CD14-positive monocyte (primary cell): ENCODE measurements at regions not wholly inside any gene's neighbourhood (a gene's known extent, or its start where the extent isn't known, plus 50 kb on each side); places are given as distances from the start of the nearest gene placed in this dataset.
"Not testable (repeated sequence)": the region's sequence is repeated elsewhere in the genome, so short reads cannot be mapped to it uniquely, and the experiment has no call there.

ENCODE experiments used
- DNase-seq, 3 donors: peaks; one replicate each; pipeline ENCODE4 v3.0.0-alpha.2; 2011 to 2022
- H2AFZ ChIP-seq: 2 replicates; pipeline ENCODE4 v1.6.0; 2012; ENCODE audit warnings: mild to moderate bottlenecking, low read depth, low read length, inconsistent platforms; ENCODE audit not compliant: insufficient read depth, poor library complexity, severe bottlenecking
- H3K27ac ChIP-seq, 2 donors: 1 replicate in 1 of 2; 2 replicates in 1 of 2; pipeline ENCODE4 v1.5.1; 2012 to 2013; ENCODE audit warnings: low read length in 2 of 2, control low read depth in 1 of 2, inconsistent platforms in 1 of 2, low read depth in 1 of 2, mild to moderate bottlenecking in 1 of 2
- H3K27me3 ChIP-seq, 2 donors: one replicate each; pipeline versions ENCODE4 v1.6.0 to v1.6.1; 2011 to 2013; ENCODE audit warnings: low read length in 2 of 2; ENCODE audit not compliant: control insufficient read depth in 2 of 2, insufficient read depth in 2 of 2
- H3K36me3 ChIP-seq, 2 donors: replicated peaks in 1 of 2; 1 replicate in 1 of 2; 2 replicates in 1 of 2; pipeline versions ENCODE4 v1.5.1 to v1.6.1; 2012 to 2013; ENCODE audit warnings: low read length in 2 of 2, control low read depth in 1 of 2, inconsistent platforms in 1 of 2, mild to moderate bottlenecking in 1 of 2; ENCODE audit not compliant: insufficient read depth in 2 of 2, control insufficient read depth in 1 of 2
- H3K4me1 ChIP-seq, 2 donors: 1 replicate in 1 of 2; 2 replicates in 1 of 2; pipeline versions ENCODE4 v1.5.1 to v1.6.1; 2012 to 2013; ENCODE audit warnings: low read length in 2 of 2, control low read depth in 1 of 2, inconsistent platforms in 1 of 2, mild to moderate bottlenecking in 1 of 2, moderate library complexity in 1 of 2; ENCODE audit not compliant: insufficient read depth in 2 of 2, control insufficient read depth in 1 of 2
- H3K4me2 ChIP-seq: replicated peaks from 2 replicates; pipeline ENCODE3; 2012; ENCODE audit warnings: low read length, moderate library complexity, mild to moderate bottlenecking; ENCODE audit not compliant: poor library complexity, severe bottlenecking; ENCODE audit errors: extremely low read depth
- H3K4me3 ChIP-seq, 3 experiments: fragments of 200-600 bp in 1 of 3; sonication (generic) in 1 of 3; replicated peaks in 1 of 3; 1 replicate in 2 of 3; 2 replicates in 1 of 3; pipeline ENCODE4 v1.5.1; 2011 to 2013; ENCODE audit warnings: low read length in 3 of 3, mild to moderate bottlenecking in 3 of 3, control low read depth in 2 of 3, low read depth in 2 of 3, inconsistent platforms in 1 of 3, moderate library complexity in 1 of 3
- H3K79me2 ChIP-seq: 2 replicates; pipeline ENCODE4 v1.6.0; 2012; ENCODE audit warnings: mild to moderate bottlenecking, control low read depth, inconsistent platforms, low read length, moderate library complexity; ENCODE audit not compliant: insufficient read depth
- H3K9ac ChIP-seq: 2 replicates; pipeline ENCODE4 v1.6.0; 2017; ENCODE audit warnings: low read length, mild to moderate bottlenecking; ENCODE audit not compliant: insufficient read depth, poor library complexity, severe bottlenecking
- H3K9me3 ChIP-seq, 2 donors: replicated peaks in 1 of 2; 1 replicate in 1 of 2; 2 replicates in 1 of 2; pipeline versions ENCODE4 v1.5.1 to v1.6.1; 2012 to 2013; ENCODE audit warnings: low read length in 2 of 2, control low read depth in 1 of 2; ENCODE audit not compliant: control insufficient read depth in 1 of 2, insufficient read depth in 1 of 2
- H4K20me1 ChIP-seq: 2 replicates; pipeline ENCODE4 v1.6.0; 2012; ENCODE audit warnings: mild to moderate bottlenecking, low read length, control low read depth, moderate library complexity; ENCODE audit not compliant: insufficient read depth
- H3K27ac Mint-ChIP-seq, 7 donors: one replicate each; pipeline ENCODE4 v1.8.0; 2020; ENCODE audit warnings: mild to moderate bottlenecking in 7 of 7, mixed read lengths in 7 of 7, moderate library complexity in 6 of 7, inconsistent platforms in 2 of 7
- H3K27me3 Mint-ChIP-seq, 3 donors: one replicate each; pipeline ENCODE4 v1.8.0; 2021 to 2022; ENCODE audit warnings: low read depth in 3 of 3, mild to moderate bottlenecking in 3 of 3, mixed read lengths in 3 of 3, moderate library complexity in 3 of 3, inconsistent platforms in 1 of 3
- H3K36me3 Mint-ChIP-seq, 2 donors: one replicate each; pipeline ENCODE4 v1.8.0; 2020; ENCODE audit warnings: mixed read lengths in 2 of 2, inconsistent platforms in 1 of 2, mild to moderate bottlenecking in 1 of 2
- H3K4me1 Mint-ChIP-seq: one replicate; pipeline ENCODE4 v1.8.0; 2020; ENCODE audit warnings: mild to moderate bottlenecking, mixed read lengths
- H3K4me3 Mint-ChIP-seq, 2 donors: one replicate each; pipeline ENCODE4 v1.8.0; 2020; ENCODE audit warnings: mild to moderate bottlenecking in 2 of 2, mixed read lengths in 2 of 2, moderate library complexity in 1 of 2
- H3K9me3 Mint-ChIP-seq, 7 donors: one replicate each; pipeline ENCODE4 v1.8.0; 2020 to 2022; ENCODE audit warnings: mixed read lengths in 7 of 7, mild to moderate bottlenecking in 6 of 7, moderate library complexity in 6 of 7, inconsistent platforms in 2 of 7
- WGBS: methylation state at CpG from one replicate; pipeline ENCODE4 v1.1.5; 2013; ENCODE audit warnings: missing lambda C conversion rate; ENCODE audit not compliant: insufficient coverage; 5-methylcytosine and 5-hydroxymethylcytosine counted together
- intact Hi-C, 2 donors: fragments of 100-400 bp; cut with micrococcal nuclease; formaldehyde crosslinking; loops; one replicate each; pipeline versions ENCODE4 v1.15.0 to v1.15.1; 2023

- not testable (repeated sequence) for H3K27me3 Mint-ChIP-seq, DNase-seq, H3K36me3 Mint-ChIP-seq
Observed at GRCh38 chr9:42288002-42288864, 104.8 kb downstream of the SPATA31A6 start.

GRCh38 chr9:42288865-42289229, 105.4 kb downstream of the SPATA31A6 start:
- H3K79me2 ChIP-seq, H3K27ac ChIP-seq, H3K4me1 Mint-ChIP-seq, intact Hi-C loops, H3K4me3 ChIP-seq, H3K27me3 Mint-ChIP-seq, H3K9ac ChIP-seq, H4K20me1 ChIP-seq, H3K27ac Mint-ChIP-seq, H3K36me3 ChIP-seq, H3K4me1 ChIP-seq, H3K36me3 Mint-ChIP-seq, DNase-seq, H3K4me3 Mint-ChIP-seq, H3K9me3 ChIP-seq, H3K27me3 ChIP-seq, H2AFZ ChIP-seq, H3K4me2 ChIP-seq: not testable (repeated sequence)
- peaks cover 0 to 12% (median 2%) of the 10 kb centered on the region in 7 donors for H3K9me3 Mint-ChIP-seq
- WGBS = no CpG with 5 or more reads among the region's 11 CpGs

More at GRCh38 chr9:42288002-42288864, 104.8 kb downstream of the SPATA31A6 start:
- H3K4me3 Mint-ChIP-seq, H3K4me2 ChIP-seq, H3K9ac ChIP-seq, H3K27ac Mint-ChIP-seq, H4K20me1 ChIP-seq, H3K27me3 ChIP-seq, H3K4me1 ChIP-seq, H3K79me2 ChIP-seq, H3K9me3 ChIP-seq, H2AFZ ChIP-seq, H3K36me3 ChIP-seq, H3K4me3 ChIP-seq, H3K27ac ChIP-seq, H3K4me1 Mint-ChIP-seq, intact Hi-C loops: not testable (repeated sequence)
- H3K9me3 Mint-ChIP-seq = peaks cover 0 to 12% (median 2%) of the 10 kb centered on the region in 7 donors
- WGBS = 80% methylated on average over 10 of the region's 51 CpGs

GRCh38 chr9:42300124-42300523, 116.7 kb downstream of the SPATA31A6 start:
- H3K4me2 ChIP-seq, H3K9me3 Mint-ChIP-seq, H3K36me3 Mint-ChIP-seq, H3K9ac ChIP-seq, H3K27ac ChIP-seq, intact Hi-C loops, H2AFZ ChIP-seq, H3K4me1 Mint-ChIP-seq, H3K27me3 ChIP-seq, H3K4me3 ChIP-seq, H3K9me3 ChIP-seq, DNase-seq, H4K20me1 ChIP-seq, H3K4me1 ChIP-seq, H3K79me2 ChIP-seq, H3K4me3 Mint-ChIP-seq, H3K27me3 Mint-ChIP-seq, H3K27ac Mint-ChIP-seq, H3K36me3 ChIP-seq: not testable (repeated sequence)

GRCh38 chr9:42306625-42307024, 123.2 kb downstream of the SPATA31A6 start:
- H3K4me2 ChIP-seq, H3K36me3 ChIP-seq, H4K20me1 ChIP-seq, H3K9me3 Mint-ChIP-seq, H3K9me3 ChIP-seq, H3K4me1 Mint-ChIP-seq, H3K4me3 ChIP-seq, H2AFZ ChIP-seq, H3K27me3 Mint-ChIP-seq, H3K27ac Mint-ChIP-seq, intact Hi-C loops, DNase-seq, H3K27me3 ChIP-seq, H3K79me2 ChIP-seq, H3K4me1 ChIP-seq, H3K4me3 Mint-ChIP-seq, H3K36me3 Mint-ChIP-seq, H3K27ac ChIP-seq, H3K9ac ChIP-seq: not testable (repeated sequence)
- 100% methylated on average over 1 of the region's 2 CpGs for WGBS
